ENCODE measurements at regions not wholly inside any gene's neighbourhood (a gene's known extent, or its start where the extent isn't known, plus 50 kb on each side); places are given as distances from the start of the nearest gene placed in this dataset.

DNA sequence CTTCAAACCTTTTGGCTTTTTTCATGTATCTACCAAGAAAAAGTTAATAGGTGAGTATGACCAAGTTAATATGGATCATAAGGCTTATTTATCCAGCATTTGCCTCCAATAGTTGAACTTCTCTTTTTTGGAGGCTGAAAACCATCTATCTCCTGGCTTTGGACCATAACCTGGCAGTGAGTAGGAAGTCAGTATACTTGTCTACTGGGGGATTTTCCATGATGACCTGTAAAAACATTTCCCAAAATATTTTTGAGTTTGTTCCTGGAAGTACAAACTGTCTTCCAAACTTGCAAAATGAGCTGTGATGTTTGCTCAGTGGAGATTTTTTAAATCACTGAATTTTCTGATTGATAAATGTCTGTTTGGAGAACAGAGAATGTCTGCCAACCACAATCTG is 349.9 kb downstream of the FAM47B start:
- no peak for TF ChIP-seq POLR2A (IDR thresholded peaks at IDR 0.05; ENCODE audit: low read depth, low read length)
- TF ChIP-seq TAF1 (IDR thresholded peaks at IDR 0.05; ENCODE audit: borderline replicate concordance, low read depth, low read length), result no peak
